Omental fat pad (tissue), 3 donors: ENCODE measurements at regions not wholly inside any gene's neighbourhood (a gene's known extent, or its start where the extent isn't known, plus 50 kb on each side); places are given as distances from the start of the nearest gene placed in this dataset.
"Not testable (repeated sequence)": the region's sequence is repeated elsewhere in the genome, so short reads cannot be mapped to it uniquely, and the experiment has no call there.

ENCODE experiments used
- ATAC-seq: fragments of 150-250 bp; one replicate; pipeline ENCODE4 v1.9.1; 2016; ENCODE audit warnings: mild to moderate bottlenecking, moderate library complexity; ENCODE audit not compliant: low FRiP score
- DNase-seq: peaks from one replicate; pipeline ENCODE4 v3.0.0-alpha.2; 2019; ENCODE audit warnings: low spot score
- CTCF ChIP-seq, 3 donors: fragments of 450-650 bp; IDR thresholded peaks; one replicate each; pipeline ENCODE4 v1.5.1; 2016 to 2017; ENCODE audit warnings: antibody characterized with exemption in 3 of 3, mild to moderate bottlenecking in 3 of 3, moderate library complexity in 2 of 3

DNA sequence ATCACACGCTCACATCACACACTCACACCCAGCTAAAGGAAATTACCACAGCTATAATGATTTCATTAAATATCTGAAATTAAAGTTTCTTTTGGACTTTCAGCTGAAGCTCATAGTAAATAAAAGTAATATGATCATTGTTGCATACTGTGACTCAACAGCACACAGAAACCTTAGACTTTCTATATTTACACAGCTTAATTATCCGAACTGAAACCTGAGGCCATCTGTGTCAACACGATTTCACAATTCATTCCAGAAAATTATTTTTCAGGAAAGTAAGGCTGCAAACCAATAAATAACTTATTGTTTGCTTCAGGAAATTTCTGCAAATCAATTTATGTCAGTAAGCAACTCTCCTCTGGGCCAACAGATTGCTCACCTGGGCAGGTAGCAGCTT lies 1352.2 kb upstream of the CDH18 start:
- ATAC-seq, result not testable (repeated sequence)

GRCh38 chr5:21336478-21336877 lies 1348.5 kb upstream of the CDH18 start:
- not testable (repeated sequence) for DNase-seq, ATAC-seq

More for the DNA sequence above, 1352.2 kb upstream of the CDH18 start:
- not testable (repeated sequence) for DNase-seq

DNA sequence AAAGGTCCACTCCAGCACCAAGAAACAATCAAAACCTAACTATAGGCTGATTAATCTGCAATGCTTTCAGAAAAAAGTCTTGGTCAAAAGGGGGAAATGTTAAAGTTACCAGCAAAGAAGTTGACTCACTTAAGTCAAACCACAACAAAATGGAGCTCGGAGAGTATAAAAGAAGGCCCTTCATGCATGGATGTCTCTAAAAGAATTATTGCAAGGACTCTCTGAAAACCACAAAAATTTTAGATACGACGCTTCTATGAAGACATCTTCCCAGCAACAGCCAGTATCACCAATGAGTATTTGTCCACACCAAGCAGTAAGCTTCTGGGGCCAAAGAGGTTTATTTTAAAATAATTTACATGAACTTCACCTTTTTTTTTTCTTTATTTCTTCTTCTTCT lies 1327.4 kb upstream of the CDH18 start:
- not testable (repeated sequence) for DNase-seq, ATAC-seq

- ATAC-seq, result not testable (repeated sequence)
Observed at GRCh38 chr5:21301205-21301604, 1313.2 kb upstream of the CDH18 start.

DNA sequence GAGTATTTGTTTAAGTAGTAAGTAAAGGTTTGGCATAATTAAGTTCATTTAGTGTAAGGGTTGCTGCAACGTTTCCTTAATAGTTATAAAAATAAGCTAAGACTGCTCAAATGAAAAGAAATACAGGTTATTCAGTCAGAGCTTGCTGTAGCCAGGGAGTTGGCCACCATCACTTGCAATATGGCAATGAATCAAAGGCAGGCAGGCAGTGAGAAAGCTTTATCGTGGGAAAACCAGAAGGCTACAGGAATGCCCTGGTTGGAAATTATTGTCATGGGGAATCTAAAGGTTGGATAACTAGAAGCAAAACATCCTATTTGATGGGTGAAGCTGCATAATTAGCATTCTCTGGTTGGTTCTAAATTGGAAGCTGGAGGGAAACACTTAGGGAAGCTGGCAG lies 1286.4 kb upstream of the CDH18 start:
- ATAC-seq, DNase-seq: not testable (repeated sequence)

More at GRCh38 chr5:21301205-21301604, 1313.2 kb upstream of the CDH18 start:
- not testable (repeated sequence) for DNase-seq

DNA sequence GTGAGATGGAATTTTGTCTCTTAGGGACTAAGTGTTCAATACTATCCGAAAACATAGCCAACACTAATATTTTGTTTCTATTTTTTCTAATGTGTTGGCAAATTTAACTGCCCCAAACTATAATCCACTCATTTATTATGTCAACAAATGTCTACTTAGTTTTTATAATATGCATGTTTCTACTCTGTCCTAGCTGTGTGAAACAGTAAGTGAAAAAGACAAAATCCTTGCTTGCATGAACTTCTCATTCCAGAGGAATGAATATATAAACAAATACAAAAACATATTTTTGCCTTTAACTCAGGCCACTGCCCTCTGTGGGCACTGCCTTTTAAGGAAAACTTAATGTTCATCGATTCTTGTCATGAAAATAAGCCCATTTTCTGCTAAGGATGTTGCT lies 1275.4 kb upstream of the CDH18 start:
- DNase-seq (no peak), ATAC-seq (no peak)
- TF ChIP-seq CTCF (IDR thresholded peaks at IDR 0.05), result no peak

GRCh38 chr5:21254161-21254560 lies 1266.2 kb upstream of the CDH18 start:
- ATAC-seq (no peak), DNase-seq (no peak)
- TF ChIP-seq CTCF (IDR thresholded peaks at IDR 0.05), result no peak

DNA sequence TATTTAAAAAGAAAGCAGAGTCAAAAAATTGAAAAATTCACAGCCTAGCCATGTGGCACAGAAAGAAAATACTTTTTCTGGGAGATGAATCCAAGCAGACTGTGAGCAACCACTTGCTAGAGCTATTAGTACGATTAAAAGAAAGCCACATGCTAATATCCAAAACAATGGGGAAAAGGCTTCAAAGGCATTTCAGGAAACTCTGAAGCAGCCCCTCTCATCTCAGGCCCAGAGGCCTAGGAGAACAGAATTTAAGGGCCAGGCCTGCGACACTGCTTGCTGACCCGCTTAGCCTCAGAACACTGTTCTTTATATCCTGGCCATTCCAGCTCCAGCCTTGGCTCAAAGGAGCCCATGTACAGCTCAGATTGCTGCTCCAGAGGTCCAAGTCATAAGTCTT lies 1257.0 kb upstream of the CDH18 start:
- no peak for TF ChIP-seq CTCF (IDR thresholded peaks at IDR 0.05)
- DNase-seq (no peak), ATAC-seq (no peak)

- ATAC-seq, result no peak
- no peak for TF ChIP-seq CTCF (IDR thresholded peaks at IDR 0.05)
Observed at GRCh38 chr5:21238786-21239185, 1250.8 kb upstream of the CDH18 start.

GRCh38 chr5:21237461-21237860 lies 1249.5 kb upstream of the CDH18 start:
- no peak for TF ChIP-seq CTCF (IDR thresholded peaks at IDR 0.05)
- no peak for DNase-seq
- ATAC-seq, result no peak

More at GRCh38 chr5:21238786-21239185, 1250.8 kb upstream of the CDH18 start:
- DNase-seq, result no peak
